ENCODE measurements at regions not wholly inside any gene's neighbourhood (a gene's known extent, or its start where the extent isn't known, plus 50 kb on each side); places are given as distances from the start of the nearest gene placed in this dataset.

DNA sequence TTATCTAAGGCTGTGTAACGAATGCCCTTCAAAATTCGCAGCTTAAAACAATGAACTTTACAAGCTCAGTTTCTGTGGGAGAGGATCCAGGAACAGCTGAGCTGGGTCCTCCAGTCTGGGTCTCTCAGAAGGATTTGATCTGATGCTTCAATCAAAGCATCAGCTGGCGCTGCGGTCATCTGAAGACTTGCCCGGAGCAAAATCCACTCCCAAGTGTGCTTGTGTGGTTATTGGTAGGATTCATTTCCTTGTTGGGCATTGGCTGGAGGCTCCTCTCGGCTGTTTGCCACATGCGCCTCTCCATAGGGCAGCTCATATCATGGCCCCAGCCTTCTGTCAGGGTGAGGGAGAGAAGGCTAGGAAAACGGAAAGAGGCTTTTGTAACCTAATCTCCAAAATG is 269.3 kb upstream of the CHD6 start:
- no peak for FAIRE-seq
- Histone ChIP-seq H3K79me2 (ENCODE audit: control insufficient read depth in 1 of 2, insufficient read depth in 2 of 2, low read length in 2 of 2) (no peaks in the 10 kb centered on the region), H2BK20ac (ENCODE audit: low read length) (no peak overlapping the region), H3K18ac (ENCODE audit: extremely low read depth, low read length) (no peak overlapping the region), H3K79me1 (ENCODE audit: low read depth, low read length) (no peaks in the 10 kb centered on the region), H2BK5ac (ENCODE audit: low read depth, low read length) (no peak overlapping the region), H2AFZ (ENCODE audit: low read length) (no peak overlapping the region), H4K91ac (replicated peaks; ENCODE audit: insufficient read length, low read length) (no peak overlapping the region), H2BK120ac (replicated peaks; ENCODE audit: low read depth, low read length) (no peak overlapping the region), H3K14ac (ENCODE audit: insufficient read length) (no peak overlapping the region), H3K23me2 (ENCODE audit: low read depth, low read length) (no peaks in the 10 kb centered on the region), H3K4me1 (replicated peaks in 1 of 4; ENCODE audit: control insufficient read depth in 3 of 4, insufficient read depth in 4 of 4, low read length in 3 of 4) (peaks cover 0 to 15% (median 5%) of the 10 kb centered on the region in 4 experiments; a peak in 6 of 7 replicates), H3K56ac (replicated peaks; ENCODE audit: insufficient read length, low read depth, low read length) (no peak overlapping the region), H3K9me3 (ENCODE audit: insufficient read depth in 2 of 2, low read depth in 1 of 2, low read length in 1 of 2) (no peaks in the 10 kb centered on the region), H4K8ac (ENCODE audit: extremely low read depth, insufficient read depth, low read length) (no peak overlapping the region), H3K9ac (replicated peaks in 1 of 4; ENCODE audit: extremely low read depth in 1 of 4, low read depth in 3 of 4, low read length in 3 of 4) (no peak overlapping the region), H4K5ac (ENCODE audit: insufficient read length, low read depth, low read length) (no peak overlapping the region), H3K36me3 (ENCODE audit: control insufficient read depth in 2 of 4, insufficient read depth in 4 of 4, low read length in 3 of 4) (no peaks in the 10 kb centered on the region), H3K23ac (ENCODE audit: insufficient read length) (no peak overlapping the region), H4K20me1 (replicated peaks in 1 of 2; ENCODE audit: control insufficient read depth in 1 of 2, insufficient read depth in 2 of 2, low read length in 2 of 2) (no peaks in the 10 kb centered on the region), H2AK5ac (ENCODE audit: low read depth, low read length) (no peak overlapping the region), H3K4ac (replicated peaks; ENCODE audit: insufficient read length, low read depth, low read length) (no peak overlapping the region), H3K27ac (ENCODE audit: low read depth, low read length) (no peak overlapping the region), H3K4me3 (ENCODE audit: extremely low read depth in 1 of 4, insufficient read depth in 2 of 4, low read depth in 3 of 4, low read length in 4 of 4) (no peak overlapping the region), H3K27me3 (replicated peaks in 1 of 4; ENCODE audit: control insufficient read depth in 3 of 4, extremely low read depth in 1 of 4, insufficient read depth in 3 of 4, low read length in 3 of 4) (no peaks in the 10 kb centered on the region), H2BK12ac (ENCODE audit: low read depth, low read length) (no peak overlapping the region), H3K4me2 (ENCODE audit: insufficient read depth in 1 of 2, low read depth in 2 of 2, low read length in 2 of 2) (no peak overlapping the region), H2BK15ac (ENCODE audit: low read length) (no peak overlapping the region)
- DNase-seq (ENCODE audit: low read depth in 1 of 2, low spot score in 2 of 2): no peak
- ChIA-PET CTCF (ENCODE audit: partially characterized antibody) (interaction anchor here (0.7 to 4.7 kb wide), 6 partner anchors 12 to 153 kb away, joined by 3 to 22 read pairs (median 3); no protein-coding TSS in a partner anchor), POLR2A (ENCODE audit: partially characterized antibody) (interaction anchor here (1.0 kb wide), 1 partner anchor 14 kb away, joined by 3 read pairs; no protein-coding TSS in a partner anchor)
- 89% methylated on average over 8 of the region's 8 CpGs; no CpG with 5 or more reads in 1 of the 2 experiments for WGBS, 2 experiments (ENCODE audit: extremely low coverage in 1 of 2, insufficient coverage in 1 of 2, insufficient read length in 1 of 2, insufficient replicate concordance in 2 of 2, low coverage in 1 of 2, low lambda C conversion rate in 2 of 2, missing lambda C conversion rate in 1 of 2)
- TF ChIP-seq POLR2AphosphoS5 (IDR thresholded peaks at IDR 0.05; ENCODE audit: low read depth, low read length): no peak
- no peak for TF ChIP-seq BACH1 (IDR thresholded peaks at IDR 0.05; ENCODE audit: low read length)
- TF ChIP-seq RXRA (IDR thresholded peaks at IDR 0.05; ENCODE audit: insufficient read depth, low read depth, low read length): no peak
- TF ChIP-seq, protein P1, sequence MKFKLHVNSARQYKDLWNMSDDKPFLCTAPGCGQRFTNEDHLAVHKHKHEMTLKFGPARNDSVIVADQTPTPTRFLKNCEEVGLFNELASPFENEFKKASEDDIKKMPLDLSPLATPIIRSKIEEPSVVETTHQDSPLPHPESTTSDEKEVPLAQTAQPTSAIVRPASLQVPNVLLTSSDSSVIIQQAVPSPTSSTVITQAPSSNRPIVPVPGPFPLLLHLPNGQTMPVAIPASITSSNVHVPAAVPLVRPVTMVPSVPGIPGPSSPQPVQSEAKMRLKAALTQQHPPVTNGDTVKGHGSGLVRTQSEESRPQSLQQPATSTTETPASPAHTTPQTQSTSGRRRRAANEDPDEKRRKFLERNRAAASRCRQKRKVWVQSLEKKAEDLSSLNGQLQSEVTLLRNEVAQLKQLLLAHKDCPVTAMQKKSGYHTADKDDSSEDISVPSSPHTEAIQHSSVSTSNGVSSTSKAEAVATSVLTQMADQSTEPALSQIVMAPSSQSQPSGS (IDR thresholded peaks at IDR 0.05; ENCODE audit: low read length): no peak
- TF ChIP-seq TCF12 (IDR thresholded peaks at IDR 0.05; ENCODE audit: low read depth, low read length): no peak
- TF ChIP-seq EP300 (IDR thresholded peaks at IDR 0.05; ENCODE audit: borderline replicate concordance in 1 of 2, low read depth in 2 of 2, low read length in 2 of 2): no peak
- no peak for TF ChIP-seq KDM1A (IDR thresholded peaks at IDR 0.05; ENCODE audit: borderline replicate concordance, low read length)
- TF ChIP-seq SP2 (IDR thresholded peaks at IDR 0.05; ENCODE audit: low read length): no peak
- no peak for TF ChIP-seq TEAD4 (IDR thresholded peaks at IDR 0.05; ENCODE audit: low read depth, low read length)
- TF ChIP-seq TBP (IDR thresholded peaks at IDR 0.05; ENCODE audit: low read depth, low read length): no peak

Data from H1 (cell line).